MM.1S (cell line): ENCODE measurements at regions not wholly inside any gene's neighbourhood (a gene's known extent, or its start where the extent isn't known, plus 50 kb on each side); places are given as distances from the start of the nearest gene placed in this dataset.

Source experiments
- DNase-seq: peaks from one replicate; pipeline ENCODE4 v3.0.0-alpha.2; 2015
- H2AFZ ChIP-seq: fragments of 300-600 bp; sonication (generic); 2 replicates; pipeline ENCODE4 v1.6.0; 2016; ENCODE audit warnings: antibody characterized with exemption, low read length
- H3F3A ChIP-seq: fragments of 300-600 bp; sonication (generic); 2 replicates; pipeline ENCODE4 v1.6.1; 2016; ENCODE audit warnings: mild to moderate bottlenecking, antibody characterized with exemption, low read length, moderate library complexity, mixed read lengths; ENCODE audit not compliant: insufficient read depth
- H3K27ac ChIP-seq: fragments of 300-600 bp; sonication (generic); 2 replicates; pipeline ENCODE4 v1.5.1; 2016; ENCODE audit warnings: mild to moderate bottlenecking, low read length
- H3K27me3 ChIP-seq: fragments of 300-600 bp; sonication (generic); replicated peaks from 2 replicates; pipeline ENCODE4 v1.6.0; 2016; ENCODE audit warnings: low read length; ENCODE audit not compliant: insufficient read depth
- H3K36me3 ChIP-seq: fragments of 300-600 bp; sonication (generic); replicated peaks from 2 replicates; pipeline ENCODE4 v1.6.1; 2016; ENCODE audit warnings: mild to moderate bottlenecking, low read length, mixed read lengths; ENCODE audit not compliant: insufficient read depth
- H3K4me1 ChIP-seq: fragments of 300-600 bp; sonication (generic); 2 replicates; pipeline ENCODE4 v1.6.1; 2016; ENCODE audit warnings: low read length, mixed read lengths
- H3K4me2 ChIP-seq: fragments of 300-600 bp; sonication (generic); 2 replicates; pipeline ENCODE4 v1.6.0; 2016; ENCODE audit warnings: low read depth, low read length
- H3K4me3 ChIP-seq: fragments of 300-600 bp; sonication (generic); 2 replicates; pipeline ENCODE4 v1.5.1; 2016; ENCODE audit warnings: low read length, mixed read lengths
- H3K79me2 ChIP-seq: fragments of 300-600 bp; sonication (generic); 2 replicates; pipeline ENCODE4 v1.6.1; 2016; ENCODE audit warnings: mixed run types, low read length, mixed read lengths
- H3K9ac ChIP-seq: fragments of 300-600 bp; sonication (generic); 2 replicates; pipeline ENCODE4 v1.6.1; 2016; ENCODE audit warnings: low read length, mixed read lengths
- H3K9me2 ChIP-seq: fragments of 300-600 bp; sonication (generic); replicated peaks from 2 replicates; pipeline ENCODE4 v1.6.1; 2016; ENCODE audit warnings: mild to moderate bottlenecking, low read length, mixed read lengths; ENCODE audit not compliant: insufficient read depth
- H3K9me3 ChIP-seq: fragments of 300-600 bp; sonication (generic); replicated peaks from 2 replicates; pipeline ENCODE4 v1.6.1; 2016; ENCODE audit warnings: mild to moderate bottlenecking, low read length, mixed read lengths; ENCODE audit not compliant: insufficient read depth
- H4K20me1 ChIP-seq: fragments of 300-600 bp; sonication (generic); 2 replicates; pipeline ENCODE4 v1.6.1; 2016; ENCODE audit warnings: mild to moderate bottlenecking, low read length, moderate library complexity, mixed read lengths; ENCODE audit not compliant: insufficient read depth
- EZH2 ChIP-seq: fragments of 300-600 bp; sonication (generic); optimal IDR thresholded peaks from 2 replicates; pipeline ENCODE3; 2017; ENCODE audit warnings: low read depth, mild to moderate bottlenecking, antibody characterized with exemption, low read length, mixed read lengths
- EZH2phosphoT487 ChIP-seq: fragments of 300-600 bp; sonication (generic); IDR thresholded peaks from 2 replicates; pipeline ENCODE4 v1.6.1; 2018; ENCODE audit warnings: antibody characterized with exemption, low read length
- TF ChIP-seq, protein P1 (sequence below): fragments of 300-600 bp; sonication (generic); IDR thresholded peaks from 2 replicates; pipeline ENCODE4 v1.5.1; 2016; ENCODE audit warnings: antibody characterized with exemption, low read length, mixed read lengths

DNA sequence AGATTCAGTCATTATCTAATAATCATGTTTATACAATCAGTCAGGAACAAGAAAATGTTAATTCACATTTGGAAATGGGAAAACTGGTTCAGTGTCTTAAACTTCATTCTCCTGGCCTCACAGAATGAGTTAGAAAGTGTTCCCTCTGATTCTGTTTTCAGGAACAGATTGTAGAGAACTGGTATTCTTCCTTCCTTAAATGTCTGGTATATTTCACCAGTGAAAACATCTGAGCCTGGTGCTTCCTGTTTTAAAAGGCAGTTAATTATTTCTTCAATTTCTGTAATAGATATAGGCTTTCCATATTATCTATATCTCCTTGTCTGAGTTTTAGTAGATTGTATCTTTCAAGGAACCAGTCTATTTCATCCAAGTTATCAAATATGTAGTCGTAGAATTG lies 97.1 kb upstream of the TMEM168 start:
- H3K4me2 ChIP-seq = no peak overlapping the region
- H4K20me1 ChIP-seq = no peaks in the 10 kb centered on the region
- H3K4me3 ChIP-seq = no peak overlapping the region
- TF ChIP-seq EZH2 = no peak
- TF ChIP-seq EZH2phosphoT487 = no peak
- TF ChIP-seq, protein P1, sequence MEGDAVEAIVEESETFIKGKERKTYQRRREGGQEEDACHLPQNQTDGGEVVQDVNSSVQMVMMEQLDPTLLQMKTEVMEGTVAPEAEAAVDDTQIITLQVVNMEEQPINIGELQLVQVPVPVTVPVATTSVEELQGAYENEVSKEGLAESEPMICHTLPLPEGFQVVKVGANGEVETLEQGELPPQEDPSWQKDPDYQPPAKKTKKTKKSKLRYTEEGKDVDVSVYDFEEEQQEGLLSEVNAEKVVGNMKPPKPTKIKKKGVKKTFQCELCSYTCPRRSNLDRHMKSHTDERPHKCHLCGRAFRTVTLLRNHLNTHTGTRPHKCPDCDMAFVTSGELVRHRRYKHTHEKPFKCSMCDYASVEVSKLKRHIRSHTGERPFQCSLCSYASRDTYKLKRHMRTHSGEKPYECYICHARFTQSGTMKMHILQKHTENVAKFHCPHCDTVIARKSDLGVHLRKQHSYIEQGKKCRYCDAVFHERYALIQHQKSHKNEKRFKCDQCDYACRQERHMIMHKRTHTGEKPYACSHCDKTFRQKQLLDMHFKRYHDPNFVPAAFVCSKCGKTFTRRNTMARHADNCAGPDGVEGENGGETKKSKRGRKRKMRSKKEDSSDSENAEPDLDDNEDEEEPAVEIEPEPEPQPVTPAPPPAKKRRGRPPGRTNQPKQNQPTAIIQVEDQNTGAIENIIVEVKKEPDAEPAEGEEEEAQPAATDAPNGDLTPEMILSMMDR = no peak
- H3K9ac ChIP-seq = no peak overlapping the region
- no peaks in the 10 kb centered on the region for H3K9me3 ChIP-seq
- 0 out of 2 replicates have a peak, but pooled peaks cover 9% of the 10 kb centered on the region for H3K4me1 ChIP-seq
- no peaks in the 10 kb centered on the region for H3K36me3 ChIP-seq
- H3K27ac ChIP-seq = no peak overlapping the region
- no peaks in the 10 kb centered on the region for H3K27me3 ChIP-seq
- H2AFZ ChIP-seq = no peak overlapping the region
- no peaks in the 10 kb centered on the region for H3F3A ChIP-seq
- no peaks in the 10 kb centered on the region for H3K79me2 ChIP-seq
- DNase-seq = no peak
- no peaks in the 10 kb centered on the region for H3K9me2 ChIP-seq

DNA sequence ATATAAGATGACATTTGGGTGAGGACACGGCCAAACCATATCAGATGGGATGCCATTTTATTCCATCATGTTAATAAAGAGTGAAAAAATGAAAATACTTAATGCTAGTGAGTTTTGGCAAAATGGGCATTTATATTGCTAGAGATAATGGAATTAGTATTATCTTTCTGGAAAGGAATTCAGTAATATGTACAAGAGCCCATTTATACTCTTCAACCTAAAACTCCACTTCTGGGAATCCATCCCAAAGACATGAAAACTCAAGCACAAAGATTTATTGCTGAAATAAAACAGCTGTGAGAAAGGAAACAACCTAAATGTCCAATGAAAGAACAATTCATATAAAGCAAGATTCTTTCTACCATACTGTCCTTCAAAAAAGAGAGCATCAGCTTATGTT lies 96.0 kb upstream of the TMEM168 start:
- Histone ChIP-seq H2AFZ (no peak overlapping the region), H3K27ac (no peak overlapping the region), H3K4me3 (no peak overlapping the region), H3K9me2 (no peaks in the 10 kb centered on the region), H3K9me3 (no peaks in the 10 kb centered on the region), H3K9ac (no peak overlapping the region), H3K27me3 (no peaks in the 10 kb centered on the region), H4K20me1 (no peaks in the 10 kb centered on the region), H3K4me1 (0 out of 2 replicates have a peak, but pooled peaks cover 9% of the 10 kb centered on the region), H3K79me2 (no peaks in the 10 kb centered on the region), H3K36me3 (no peaks in the 10 kb centered on the region), H3K4me2 (no peak overlapping the region), H3F3A (no peaks in the 10 kb centered on the region)
- TF ChIP-seq, protein P1 = no peak
- TF ChIP-seq EZH2phosphoT487 (no peak), EZH2 (no peak)
- DNase-seq = no peak

DNA sequence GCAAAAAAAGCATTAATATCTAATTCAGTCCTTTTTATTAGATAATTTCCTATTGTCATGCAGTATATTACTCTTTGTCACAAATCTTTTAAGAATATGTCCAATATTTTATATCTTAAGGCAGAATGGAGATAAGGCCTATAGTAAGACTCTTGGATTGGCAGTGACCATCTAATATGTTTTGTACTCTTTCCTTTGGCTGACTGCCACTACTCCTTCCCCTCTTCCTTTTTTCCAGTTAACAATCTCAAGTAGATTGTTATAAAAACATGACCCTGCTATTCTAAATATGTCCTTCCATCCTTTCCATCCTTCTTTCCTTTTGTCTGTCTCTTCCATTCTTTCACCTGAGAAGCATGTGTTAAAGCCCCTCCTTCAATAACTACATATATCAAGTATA lies 92.8 kb upstream of the TMEM168 start:
- H4K20me1 ChIP-seq = no peaks in the 10 kb centered on the region
- H3K9me3 ChIP-seq = no peaks in the 10 kb centered on the region
- H3K27ac ChIP-seq = no peak overlapping the region
- TF ChIP-seq, protein P1 = no peak
- TF ChIP-seq EZH2phosphoT487 = no peak
- no peak for TF ChIP-seq EZH2
- H3K9me2 ChIP-seq = no peaks in the 10 kb centered on the region
- no peak for DNase-seq
- H3K4me1 ChIP-seq = 0 out of 2 replicates have a peak, but pooled peaks cover 5% of the 10 kb centered on the region
- H3K9ac ChIP-seq = no peak overlapping the region
- no peak overlapping the region for H2AFZ ChIP-seq
- H3K36me3 ChIP-seq = no peaks in the 10 kb centered on the region
- H3K27me3 ChIP-seq = no peaks in the 10 kb centered on the region
- H3K4me2 ChIP-seq = no peak overlapping the region
- no peak overlapping the region for H3K4me3 ChIP-seq
- no peaks in the 10 kb centered on the region for H3F3A ChIP-seq
- H3K79me2 ChIP-seq = no peaks in the 10 kb centered on the region
